ENCODE measurements at regions not wholly inside any gene's neighbourhood (a gene's known extent, or its start where the extent isn't known, plus 50 kb on each side); places are given as distances from the start of the nearest gene placed in this dataset.

DNA sequence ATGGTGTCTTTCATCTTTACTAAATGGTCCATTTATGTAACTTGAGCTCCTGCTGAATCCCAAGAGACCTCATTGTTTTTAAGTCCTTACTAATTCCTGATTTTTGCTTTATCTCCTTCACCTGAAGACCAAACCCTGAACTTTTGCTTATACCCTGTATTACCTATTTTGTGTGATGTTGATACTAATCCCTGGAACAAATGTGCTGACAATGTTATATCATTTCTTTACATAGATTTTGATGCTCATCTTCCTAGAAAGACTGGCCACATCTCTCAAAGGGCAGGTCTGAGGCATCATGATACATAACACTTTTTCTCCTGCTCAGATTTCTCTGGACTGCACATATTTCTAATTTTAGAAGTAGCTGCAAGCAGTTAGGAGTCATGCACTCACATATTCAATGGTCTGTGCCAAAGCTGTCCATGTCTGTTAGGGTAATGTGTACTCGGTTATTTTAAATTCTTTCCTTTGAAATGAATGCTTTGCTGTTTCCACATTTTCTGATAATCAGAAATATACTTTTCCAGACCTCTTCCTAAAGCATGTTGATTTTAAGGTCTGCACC lies 427.9 kb upstream of the HNRNPA3 start:
- Histone ChIP-seq H3K4me3 (ENCODE audit: low read depth, low read length, poor library complexity, severe bottlenecking) (no peak overlapping the region), H3K27ac (ENCODE audit: low read depth, low read length, poor library complexity, severe bottlenecking) (no peak overlapping the region), H2AFZ (ENCODE audit: low read length) (no peak overlapping the region), H3K4me1 (ENCODE audit: insufficient read depth, low read length, poor library complexity, severe bottlenecking) (peaks cover 19% of the 10 kb centered on the region), H3K4me2 (ENCODE audit: low read length) (no peak overlapping the region), H4K20me1 (ENCODE audit: insufficient read depth, low read length) (no peaks in the 10 kb centered on the region), H3K36me3 (ENCODE audit: insufficient read depth, low read length) (peaks cover 21% of the 10 kb centered on the region), H3K79me2 (ENCODE audit: insufficient read depth, low read depth, low read length) (no peaks in the 10 kb centered on the region), H3K9me3 (ENCODE audit: low read length) (peaks cover 51% of the 10 kb centered on the region), H3K9me2 (ENCODE audit: insufficient read depth, low read length) (no peaks in the 10 kb centered on the region)
- ChIA-PET CTCF (ENCODE audit: unreplicated experiment) (no interaction called here), POLR2A (interaction anchor here (0.8 kb wide), 1 partner anchor 12 kb away, joined by 3 read pairs; no protein-coding TSS in a partner anchor)
- no TSS peak for BruUV-seq (replicated peaks)
- TF ChIP-seq EZH2phosphoT487 (IDR thresholded peaks at IDR 0.05; ENCODE audit: borderline replicate concordance, low read depth, low read length) = no peak
- TF ChIP-seq, protein P1, sequence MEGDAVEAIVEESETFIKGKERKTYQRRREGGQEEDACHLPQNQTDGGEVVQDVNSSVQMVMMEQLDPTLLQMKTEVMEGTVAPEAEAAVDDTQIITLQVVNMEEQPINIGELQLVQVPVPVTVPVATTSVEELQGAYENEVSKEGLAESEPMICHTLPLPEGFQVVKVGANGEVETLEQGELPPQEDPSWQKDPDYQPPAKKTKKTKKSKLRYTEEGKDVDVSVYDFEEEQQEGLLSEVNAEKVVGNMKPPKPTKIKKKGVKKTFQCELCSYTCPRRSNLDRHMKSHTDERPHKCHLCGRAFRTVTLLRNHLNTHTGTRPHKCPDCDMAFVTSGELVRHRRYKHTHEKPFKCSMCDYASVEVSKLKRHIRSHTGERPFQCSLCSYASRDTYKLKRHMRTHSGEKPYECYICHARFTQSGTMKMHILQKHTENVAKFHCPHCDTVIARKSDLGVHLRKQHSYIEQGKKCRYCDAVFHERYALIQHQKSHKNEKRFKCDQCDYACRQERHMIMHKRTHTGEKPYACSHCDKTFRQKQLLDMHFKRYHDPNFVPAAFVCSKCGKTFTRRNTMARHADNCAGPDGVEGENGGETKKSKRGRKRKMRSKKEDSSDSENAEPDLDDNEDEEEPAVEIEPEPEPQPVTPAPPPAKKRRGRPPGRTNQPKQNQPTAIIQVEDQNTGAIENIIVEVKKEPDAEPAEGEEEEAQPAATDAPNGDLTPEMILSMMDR (conservative IDR thresholded peaks at IDR 0.05; ENCODE audit: low read length) = no peak
- intact Hi-C loops (cut with micrococcal nuclease; ENCODE audit: unreplicated experiment) = no loop called here
- no peak for DNase-seq (ENCODE audit: low spot score)

DNA sequence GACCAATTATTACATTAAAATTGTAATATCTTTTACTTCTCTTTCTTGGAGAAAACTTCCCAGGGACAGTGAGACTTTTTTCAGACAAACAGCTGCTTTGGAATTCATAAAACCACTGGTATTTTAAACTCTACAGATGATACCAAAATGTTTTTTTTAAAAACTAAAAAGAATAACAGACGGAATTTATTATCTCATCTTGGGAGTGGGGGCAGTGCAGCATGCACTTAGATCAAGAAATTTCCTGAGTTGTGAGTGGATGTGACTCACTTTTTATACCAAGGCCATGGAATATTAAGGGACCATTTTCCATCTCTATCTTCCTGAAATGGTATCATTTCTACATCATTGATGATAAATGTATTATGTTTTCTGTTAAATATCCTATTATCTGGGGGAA lies 422.8 kb upstream of the HNRNPA3 start:
- Histone ChIP-seq H3K9me2 (ENCODE audit: insufficient read depth, low read length) (no peaks in the 10 kb centered on the region), H3K4me3 (ENCODE audit: low read depth, low read length, poor library complexity, severe bottlenecking) (no peak overlapping the region), H3K9me3 (ENCODE audit: low read length) (peaks cover 12% of the 10 kb centered on the region; the same call in 1 of the 2 replicates), H2AFZ (ENCODE audit: low read length) (no peak overlapping the region), H4K20me1 (ENCODE audit: insufficient read depth, low read length) (no peaks in the 10 kb centered on the region), H3K4me1 (ENCODE audit: insufficient read depth, low read length, poor library complexity, severe bottlenecking) (peaks cover 28% of the 10 kb centered on the region), H3K4me2 (ENCODE audit: low read length) (no peak overlapping the region), H3K79me2 (ENCODE audit: insufficient read depth, low read depth, low read length) (no peaks in the 10 kb centered on the region), H3K27ac (ENCODE audit: low read depth, low read length, poor library complexity, severe bottlenecking) (no peak overlapping the region), H3K36me3 (ENCODE audit: insufficient read depth, low read length) (no peaks in the 10 kb centered on the region; the same call in 1 of the 2 replicates)
- no peak for DNase-seq (ENCODE audit: low spot score)
- ChIA-PET CTCF (ENCODE audit: unreplicated experiment) (no interaction called here), POLR2A (no interaction called here)
- no TSS peak for BruUV-seq (replicated peaks)
- TF ChIP-seq EZH2phosphoT487 (IDR thresholded peaks at IDR 0.05; ENCODE audit: borderline replicate concordance, low read depth, low read length) = no peak
- intact Hi-C loops (cut with micrococcal nuclease; ENCODE audit: unreplicated experiment) = no loop called here

DNA sequence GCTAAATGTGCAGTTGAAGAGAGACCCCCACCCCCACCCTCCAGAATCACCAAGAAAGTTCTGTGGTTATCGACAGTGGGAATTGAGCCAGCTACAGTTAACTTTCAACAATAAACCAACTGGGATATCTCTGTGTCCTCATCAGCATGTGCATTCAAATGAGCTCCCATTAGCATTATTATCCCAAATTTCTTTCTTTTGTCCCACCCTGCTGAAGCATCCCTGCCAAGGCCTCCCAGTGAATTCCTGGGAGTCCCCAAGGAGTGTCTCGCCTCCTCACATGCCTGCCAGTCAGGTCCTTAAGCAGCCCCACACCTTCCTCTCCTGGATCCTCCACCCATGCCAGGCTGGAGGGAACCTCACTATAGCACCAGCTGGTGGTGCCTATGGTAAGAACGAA lies 422.1 kb upstream of the HNRNPA3 start:
- BruUV-seq (replicated peaks) = no TSS peak
- peaks cover 8% of the 10 kb centered on the region; the same call in 1 of the 2 replicates for H3K9me3 ChIP-seq (ENCODE audit: low read length)
- H3K79me2 ChIP-seq (ENCODE audit: insufficient read depth, low read depth, low read length) = no peaks in the 10 kb centered on the region
- intact Hi-C loops (cut with micrococcal nuclease; ENCODE audit: unreplicated experiment) = no loop called here
- H3K36me3 ChIP-seq (ENCODE audit: insufficient read depth, low read length) = no peaks in the 10 kb centered on the region; the same call in 1 of the 2 replicates
- H3K4me1 ChIP-seq (ENCODE audit: insufficient read depth, low read length, poor library complexity, severe bottlenecking) = peaks cover 28% of the 10 kb centered on the region
- H3K9me2 ChIP-seq (ENCODE audit: insufficient read depth, low read length) = no peaks in the 10 kb centered on the region
- POLR2A ChIA-PET = interaction anchor here (0.6 kb wide), 1 partner anchor 18 kb away, joined by 5 read pairs; no protein-coding TSS in a partner anchor
- DNase-seq (ENCODE audit: low spot score) = no peak
- H3K4me3 ChIP-seq (ENCODE audit: low read depth, low read length, poor library complexity, severe bottlenecking) = no peak overlapping the region
- no peak overlapping the region for H3K4me2 ChIP-seq (ENCODE audit: low read length)
- TF ChIP-seq EZH2phosphoT487 (IDR thresholded peaks at IDR 0.05; ENCODE audit: borderline replicate concordance, low read depth, low read length) = no peak
- TF ChIP-seq, protein P1 (conservative IDR thresholded peaks at IDR 0.05; ENCODE audit: low read length) = no peak
- no peaks in the 10 kb centered on the region for H4K20me1 ChIP-seq (ENCODE audit: insufficient read depth, low read length)
- H2AFZ ChIP-seq (ENCODE audit: low read length) = no peak overlapping the region
- CTCF ChIA-PET (ENCODE audit: unreplicated experiment) = no interaction called here
- H3K27ac ChIP-seq (ENCODE audit: low read depth, low read length, poor library complexity, severe bottlenecking) = no peak overlapping the region
